NCI-H1105 (cell line): ENCODE measurements at regions not wholly inside any gene's neighbourhood (a gene's known extent, or its start where the extent isn't known, plus 50 kb on each side); places are given as distances from the start of the nearest gene placed in this dataset.

Source experiments
- DNase-seq: peaks from one replicate; lab custom pipeline; 2025; lab: John Stamatoyannopoulos, UW

DNA sequence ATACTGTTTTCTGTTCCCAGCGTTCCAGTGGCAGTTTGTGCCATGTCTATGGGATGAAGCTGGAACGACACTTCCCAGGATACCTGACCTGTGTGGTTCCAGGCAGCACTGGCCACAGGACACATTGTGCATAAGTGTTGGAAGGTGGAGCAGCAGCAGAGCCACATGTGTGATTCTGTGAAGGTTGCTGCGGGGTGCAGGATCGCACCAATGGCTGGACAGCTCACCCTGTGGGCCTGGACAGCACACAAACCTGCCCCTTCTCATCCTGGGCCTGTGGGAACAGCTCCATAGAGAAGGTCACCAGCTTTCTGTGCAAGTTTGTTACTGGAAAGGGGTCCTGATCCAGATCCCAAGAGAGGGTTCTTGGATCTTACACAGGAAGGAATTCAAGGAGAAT lies 252.2 kb upstream of the RAB6C start:
- DNase-seq: no peak

DNA sequence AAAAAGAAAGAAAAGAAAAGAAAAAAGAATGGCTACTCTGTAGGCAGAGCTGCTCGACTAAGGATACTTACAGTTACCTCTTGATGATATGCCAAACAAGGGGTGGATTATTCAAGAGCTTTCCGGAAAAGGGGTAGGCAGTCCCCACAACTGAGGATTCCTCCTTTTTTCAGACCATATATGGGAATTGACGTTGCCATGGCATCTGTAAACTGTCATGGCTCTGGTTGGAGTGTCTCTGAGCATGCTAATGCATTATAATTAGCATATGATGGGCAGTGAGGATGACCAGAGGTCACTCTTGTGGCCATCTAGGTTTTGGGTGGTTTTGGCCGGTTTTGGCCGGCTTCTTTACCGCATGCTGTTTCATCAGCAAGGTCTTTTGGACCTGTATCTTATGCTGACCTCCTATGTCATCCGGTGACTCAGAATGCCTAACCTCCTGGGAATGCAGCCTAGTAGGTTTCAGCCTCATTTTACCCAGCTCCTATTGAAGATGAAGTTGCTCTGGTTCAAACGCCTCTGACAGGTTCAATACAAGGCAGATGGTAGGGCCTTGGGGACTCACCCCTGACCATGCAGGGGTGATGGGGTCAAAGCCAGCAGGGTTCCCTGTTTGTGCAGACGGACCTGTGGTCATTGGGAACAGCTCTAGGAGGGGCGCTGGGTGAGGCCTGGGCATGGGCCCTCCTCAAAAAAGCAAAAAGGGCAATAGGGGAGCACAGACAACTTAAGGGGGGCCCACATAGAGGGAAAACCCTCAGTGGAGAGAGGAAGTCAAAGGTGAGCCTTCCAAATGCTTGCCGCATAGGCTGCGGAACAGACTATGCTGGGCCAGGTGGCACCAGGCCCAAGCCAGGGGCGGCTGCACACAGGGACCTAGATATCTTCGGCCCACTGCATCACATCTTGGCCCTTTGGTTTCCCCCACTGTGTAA lies 251.2 kb upstream of the RAB6C start:
- DNase-seq: no peak

DNA sequence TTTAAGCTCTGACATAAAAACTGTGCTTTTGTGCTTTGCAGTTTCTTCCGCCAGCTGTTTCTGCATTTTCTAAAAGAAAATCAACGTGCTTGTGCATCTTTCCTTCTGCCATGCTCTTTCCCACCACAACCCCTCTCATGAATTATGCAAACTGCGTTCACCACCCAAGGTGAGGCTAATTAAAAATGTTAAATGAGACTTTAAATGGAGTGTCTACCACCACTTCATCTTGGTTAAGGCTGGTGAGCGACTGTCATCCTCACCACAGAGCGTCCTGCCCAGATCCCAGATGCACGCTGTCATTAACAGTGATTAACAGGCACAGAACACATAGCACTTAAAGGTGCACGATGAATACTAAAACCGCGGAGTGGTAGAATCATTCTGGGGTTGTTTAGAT lies 250.5 kb upstream of the RAB6C start:
- no peak for DNase-seq

DNA sequence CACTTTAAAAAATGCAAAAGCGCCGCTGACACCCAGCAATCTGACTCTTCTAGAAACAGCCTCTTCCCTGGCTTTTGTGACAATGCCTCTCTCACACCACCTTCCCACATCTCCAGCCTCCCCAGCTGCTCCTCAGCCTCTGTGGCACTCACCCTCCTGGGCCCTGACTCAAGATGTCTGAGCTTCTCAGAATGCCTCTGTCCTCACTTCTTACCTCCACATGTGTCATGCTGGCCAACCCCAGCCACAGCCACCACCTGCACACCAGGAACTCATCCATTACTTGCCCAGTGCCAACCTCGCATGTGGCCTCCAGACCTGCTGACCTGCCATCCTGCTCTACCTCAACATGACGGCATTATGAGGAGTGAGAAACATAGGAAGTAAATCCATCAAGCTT lies 249.8 kb upstream of the RAB6C start:
- DNase-seq: no peak

- DNase-seq: no peak
Measured at GRCh38 chr2:129730979-129731378, 248.5 kb upstream of the RAB6C start.

GRCh38 chr2:129731907-129732629 lies 247.4 kb upstream of the RAB6C start:
- no peak for DNase-seq

DNA sequence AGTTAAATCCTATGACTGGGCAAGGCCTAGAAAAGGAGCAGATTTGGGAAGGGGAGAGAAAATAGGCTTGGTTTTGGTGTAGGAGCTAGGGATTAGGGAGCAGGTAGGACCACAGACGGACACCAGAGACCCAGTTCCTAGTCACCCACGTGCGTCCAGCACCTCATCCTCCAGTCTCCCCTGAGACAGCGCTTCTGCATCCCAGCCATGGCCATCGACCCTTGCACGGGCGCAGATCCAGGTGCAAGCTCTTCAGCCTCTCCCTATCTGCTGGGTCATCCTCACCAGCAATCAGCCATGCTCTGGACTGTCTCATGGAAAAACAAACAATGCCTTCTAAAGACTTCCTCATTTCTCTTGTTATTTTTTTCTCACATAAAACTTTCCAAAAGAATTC lies 246.8 kb upstream of the RAB6C start:
- DNase-seq: no peak

- no peak for DNase-seq
Measured at GRCh38 chr2:129733041-129733440, 246.4 kb upstream of the RAB6C start.

- no peak for DNase-seq
Measured at GRCh38 chr2:129733579-129733978, 245.9 kb upstream of the RAB6C start.

- DNase-seq: no peak
Measured at GRCh38 chr2:129734343-129735034, 245.0 kb upstream of the RAB6C start.

DNA sequence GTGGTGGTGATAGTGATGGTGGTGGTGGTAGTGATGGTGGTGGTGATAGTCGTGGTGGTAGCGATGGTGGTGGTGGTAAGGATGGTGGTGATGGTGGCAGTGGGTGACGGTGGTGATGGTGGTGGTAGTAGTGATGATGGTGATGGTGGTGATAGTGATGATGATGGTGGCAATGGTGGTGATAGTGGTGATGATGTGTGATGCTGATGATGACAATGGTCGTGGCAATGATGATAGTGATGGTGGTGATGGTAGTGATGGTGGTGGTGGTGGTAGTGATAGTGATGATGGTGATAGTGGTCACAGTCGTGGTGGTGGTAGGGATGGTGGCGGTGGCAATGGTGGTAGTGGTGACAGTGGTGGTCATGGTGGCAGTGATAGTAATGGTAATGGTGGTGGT lies 243.9 kb upstream of the RAB6C start:
- DNase-seq: no peak

GRCh38 chr2:129737660-129738527 lies 241.6 kb upstream of the RAB6C start:
- no peak for DNase-seq

- DNase-seq: no peak
Measured at GRCh38 chr2:129738799-129739198, 240.7 kb upstream of the RAB6C start.

- DNase-seq: no peak
Measured at GRCh38 chr2:129740504-129740903, 239.0 kb upstream of the RAB6C start.

GRCh38 chr2:129741165-129741564 lies 238.3 kb upstream of the RAB6C start:
- DNase-seq: no peak

DNA sequence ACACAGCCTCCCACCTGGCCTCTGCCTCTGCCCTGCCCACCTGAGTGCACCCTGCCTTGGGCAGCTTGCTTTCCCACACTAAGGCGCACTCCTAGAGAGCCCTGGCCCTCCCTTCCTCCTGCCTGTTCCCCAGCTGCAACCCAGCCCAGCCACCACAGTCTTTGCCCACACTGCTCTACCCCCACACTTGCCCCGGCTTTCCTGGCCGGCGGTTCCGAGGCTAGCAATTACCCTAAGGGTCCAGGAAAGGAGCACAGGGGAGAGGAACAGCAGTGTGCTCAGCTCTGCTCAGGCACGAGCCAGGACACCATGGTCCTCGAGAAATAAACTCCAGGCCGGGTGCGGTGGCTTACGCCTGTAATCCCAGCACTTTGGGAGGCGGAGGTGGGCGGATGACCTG lies 237.8 kb upstream of the RAB6C start:
- no peak for DNase-seq

GRCh38 chr2:129742415-129743180 lies 236.9 kb upstream of the RAB6C start:
- DNase-seq: no peak

DNA sequence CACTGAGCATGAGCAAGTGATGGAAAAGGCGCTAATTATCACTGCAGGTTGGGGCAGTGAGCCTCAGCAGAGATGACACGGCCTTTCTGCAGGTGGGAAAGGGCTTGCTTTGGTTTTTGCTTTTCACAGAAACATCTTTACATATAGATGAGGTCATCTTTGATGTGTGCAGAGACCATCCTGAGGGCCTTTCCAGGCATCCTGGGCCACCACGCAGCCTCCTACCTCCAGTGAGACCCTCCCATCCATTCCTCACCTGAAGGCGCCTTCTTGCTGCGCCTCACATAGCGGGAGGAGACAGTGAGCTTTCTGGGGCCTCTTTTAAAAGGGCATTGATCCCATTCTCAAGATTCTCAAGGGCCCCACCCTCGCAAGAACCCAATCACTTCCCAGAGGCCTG lies 235.3 kb upstream of the RAB6C start:
- DNase-seq: no peak

DNA sequence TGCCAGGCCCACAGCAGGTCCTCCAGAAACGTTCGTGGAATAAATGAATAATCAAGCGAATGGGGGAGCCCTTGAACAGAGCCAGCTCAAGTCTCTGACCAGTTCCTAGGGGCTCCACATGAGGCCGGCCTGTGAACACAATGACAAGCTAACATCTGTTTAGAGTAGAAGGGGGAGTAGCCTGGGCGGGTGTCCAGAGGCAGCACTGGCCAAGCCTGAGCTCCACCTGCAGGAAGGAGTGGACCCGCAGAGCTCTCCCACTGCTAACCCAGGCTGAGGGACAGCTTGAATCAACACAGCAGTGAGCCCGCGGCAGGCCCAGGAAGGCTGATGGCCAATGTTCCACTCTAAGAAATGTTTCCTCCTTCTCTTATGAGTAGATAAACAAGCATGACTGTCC lies 234.8 kb upstream of the RAB6C start:
- no peak for DNase-seq

DNA sequence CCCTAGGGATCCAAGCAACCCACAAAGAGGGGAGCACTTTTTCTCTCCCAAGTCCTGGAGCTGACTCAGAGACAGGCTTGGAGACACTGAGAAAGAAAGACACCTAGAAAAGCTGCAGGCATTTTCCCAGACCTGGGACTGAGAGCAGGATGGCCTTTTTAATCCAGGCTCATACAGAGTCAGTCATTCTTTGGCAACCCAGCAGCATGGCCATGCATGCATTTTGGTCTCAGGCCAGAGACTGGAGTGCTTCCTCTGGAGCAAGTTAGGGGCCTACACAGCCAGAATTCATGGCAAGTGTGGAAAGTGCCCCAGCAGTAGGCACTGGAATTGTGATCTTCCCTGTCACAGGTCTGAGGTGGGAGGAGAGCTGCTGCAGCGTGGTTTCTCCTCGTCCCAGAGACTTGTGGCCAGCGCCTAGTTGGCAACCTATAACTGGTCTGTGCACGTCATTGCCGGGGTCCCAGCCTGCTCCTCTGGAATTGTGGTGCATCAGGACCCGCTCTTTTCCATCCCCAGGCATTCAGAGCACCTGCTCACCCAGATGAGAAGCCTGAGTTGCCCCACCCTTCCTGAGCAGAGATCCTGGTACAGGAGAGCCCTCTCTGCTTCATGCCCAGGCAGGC lies 231.9 kb upstream of the RAB6C start:
- DNase-seq: no peak

- DNase-seq: no peak
Measured at GRCh38 chr2:129748250-129748649, 231.2 kb upstream of the RAB6C start.
